Embryonic facial prominence (tissue), 1 donor: ENCODE measurements at regions not wholly inside any gene's neighbourhood (a gene's known extent, or its start where the extent isn't known, plus 50 kb on each side); places are given as distances from the start of the nearest gene placed in this dataset.

Experiments
- DNase-seq: peaks from one replicate; pipeline ENCODE4 v3.0.0-alpha.2; 2016; ENCODE audit errors: extremely low spot score

GRCh38 chr2:236932831-236933361 lies 152.8 kb upstream of the COPS8 start:
- peak; percentile 48 for DNase-seq

DNA sequence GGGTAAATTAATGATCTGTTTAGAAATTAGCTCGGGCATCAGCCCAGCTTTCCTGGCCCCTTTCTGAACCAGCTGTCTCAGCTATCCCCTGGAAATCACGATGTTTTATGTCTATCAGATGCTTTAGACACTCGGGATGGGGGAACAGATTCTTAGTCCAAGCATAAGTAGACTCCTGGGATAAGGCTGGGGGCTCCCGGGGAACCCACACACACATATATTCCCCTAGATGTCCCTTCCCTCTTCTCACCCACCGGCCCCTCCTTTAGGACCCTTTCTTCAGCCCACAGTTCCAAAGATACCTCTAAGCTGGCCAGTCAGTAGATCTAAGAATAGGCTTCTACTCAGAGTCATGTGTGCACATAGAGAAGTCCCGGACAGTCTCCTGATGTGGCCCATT lies 151.5 kb upstream of the COPS8 start:
- DNase-seq = no peak

- no peak for DNase-seq
These were observed 151.0 kb upstream of the COPS8 start for GRCh38 chr2:236934656-236935055.

DNA sequence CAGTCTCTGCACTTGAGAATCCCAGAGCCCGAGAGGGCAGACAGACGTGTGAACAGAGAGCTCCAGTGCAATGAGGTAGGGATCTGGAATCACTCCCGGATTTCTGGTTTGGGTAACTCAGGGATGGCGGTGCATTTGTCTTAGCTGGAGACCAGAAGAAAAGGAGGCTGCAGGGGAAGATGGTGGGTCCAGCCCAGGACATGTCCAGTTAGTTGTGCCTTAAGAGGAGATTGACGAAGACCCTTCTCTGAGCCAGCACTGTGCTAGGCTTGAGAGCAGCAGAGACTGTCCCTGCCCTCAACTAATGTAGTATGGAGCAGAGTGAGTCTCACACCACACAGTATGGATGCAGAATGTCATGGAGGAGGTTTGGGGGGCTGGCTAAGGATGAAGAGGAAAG lies 150.6 kb upstream of the COPS8 start:
- DNase-seq = no peak

DNA sequence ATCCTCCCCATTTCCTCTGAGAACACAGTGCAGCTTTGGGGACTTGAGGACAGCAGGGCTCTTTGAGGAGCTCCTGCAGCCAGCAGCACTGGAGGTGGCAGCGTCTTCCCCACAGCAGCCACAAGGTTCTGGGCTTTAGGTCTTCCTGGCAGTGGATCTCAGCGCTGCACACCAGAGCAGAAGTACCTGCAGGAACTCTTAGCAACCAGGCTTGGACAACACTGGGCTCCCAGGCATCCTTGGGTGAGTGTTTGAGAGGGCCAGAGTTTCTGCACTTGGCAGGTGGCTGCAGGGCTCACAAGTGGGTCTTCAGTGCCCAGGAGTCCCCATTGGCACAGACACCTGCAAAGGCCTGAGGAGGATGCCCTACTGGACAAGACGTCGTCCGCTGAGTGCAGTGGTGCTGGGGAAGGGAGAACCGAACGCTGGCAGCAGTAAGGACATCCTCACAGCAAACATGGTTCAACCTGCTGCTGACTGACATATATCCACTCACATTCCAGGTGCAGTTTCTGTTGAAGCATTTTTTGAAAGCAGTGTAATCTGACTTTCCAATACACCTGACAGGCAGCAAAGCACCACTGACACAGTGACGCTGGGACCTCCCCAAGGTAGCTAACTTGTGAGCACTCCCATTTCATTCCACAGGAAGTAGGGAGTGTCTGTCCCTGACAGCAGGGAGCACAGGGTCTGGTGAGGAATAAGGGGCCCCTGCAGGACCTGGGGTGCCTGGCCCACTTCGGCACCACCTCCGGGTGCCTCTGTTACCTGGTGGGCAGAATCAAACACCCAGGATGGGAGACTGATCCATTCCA lies 149.9 kb upstream of the COPS8 start:
- DNase-seq = no peak

- no peak for DNase-seq
These were observed 149.2 kb upstream of the COPS8 start for GRCh38 chr2:236936446-236936940.

DNA sequence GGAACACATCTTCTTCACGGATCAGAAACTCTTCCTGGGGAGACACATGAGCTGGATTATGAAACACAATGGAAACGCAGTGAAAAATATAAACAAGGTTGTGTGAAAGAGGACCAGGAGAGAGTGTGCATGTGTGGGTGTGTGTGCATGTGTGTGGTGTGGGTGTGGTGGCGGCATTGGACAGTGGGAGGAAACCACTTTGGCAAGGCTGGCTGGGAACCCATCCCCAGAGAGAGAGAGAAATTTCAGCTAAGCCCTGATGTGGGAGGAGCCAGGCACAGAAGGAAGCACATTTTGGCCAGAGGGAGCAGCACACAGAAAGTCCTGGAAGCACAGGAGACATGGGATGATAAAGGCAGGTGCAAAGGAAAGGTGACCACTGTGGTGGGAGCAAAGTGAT lies 147.6 kb upstream of the COPS8 start:
- no peak for DNase-seq

DNA sequence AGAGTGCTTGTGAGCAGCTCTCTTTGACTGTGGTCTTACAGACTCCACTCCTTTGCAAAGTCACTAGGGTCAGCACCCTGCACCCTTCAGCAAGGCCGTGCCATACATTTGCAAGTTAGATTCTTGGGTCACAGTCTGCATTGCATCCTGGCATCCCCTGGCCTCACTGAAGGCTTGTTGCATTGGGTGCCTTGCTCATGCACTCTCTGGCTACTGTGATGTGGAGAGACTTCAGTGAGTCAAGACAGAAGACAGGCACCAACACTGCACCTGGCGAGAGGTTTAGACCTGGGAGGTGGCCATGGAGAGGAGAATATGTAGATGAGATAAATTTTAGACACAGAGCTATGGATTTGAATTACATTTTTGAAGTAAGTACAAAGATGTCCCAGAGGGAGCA lies 146.4 kb upstream of the COPS8 start:
- DNase-seq = no peak

DNA sequence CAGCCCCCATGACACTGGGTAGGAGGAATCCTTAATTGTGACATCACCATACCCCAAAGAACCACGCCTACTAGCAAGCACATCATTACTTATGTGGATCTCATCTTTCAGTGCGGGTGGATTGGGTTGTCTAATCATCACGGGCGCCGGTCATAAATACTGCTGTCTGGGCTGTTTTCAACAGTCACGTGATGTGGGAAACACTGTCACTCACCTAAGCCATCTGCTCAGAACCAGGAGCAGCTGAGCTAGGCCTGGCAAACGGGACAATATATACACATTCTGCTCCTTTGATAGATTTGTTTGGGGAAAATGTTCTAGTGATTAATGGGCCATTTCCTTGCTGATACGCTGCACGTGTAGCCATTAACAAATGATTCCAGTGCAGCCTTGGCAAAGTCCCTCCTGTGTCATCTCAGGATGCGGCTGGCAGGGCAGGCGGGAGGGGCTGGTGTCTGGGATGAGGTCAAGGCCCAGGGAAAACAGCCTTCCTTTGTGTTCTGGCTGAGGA lies 145.9 kb upstream of the COPS8 start:
- DNase-seq = no peak

DNA sequence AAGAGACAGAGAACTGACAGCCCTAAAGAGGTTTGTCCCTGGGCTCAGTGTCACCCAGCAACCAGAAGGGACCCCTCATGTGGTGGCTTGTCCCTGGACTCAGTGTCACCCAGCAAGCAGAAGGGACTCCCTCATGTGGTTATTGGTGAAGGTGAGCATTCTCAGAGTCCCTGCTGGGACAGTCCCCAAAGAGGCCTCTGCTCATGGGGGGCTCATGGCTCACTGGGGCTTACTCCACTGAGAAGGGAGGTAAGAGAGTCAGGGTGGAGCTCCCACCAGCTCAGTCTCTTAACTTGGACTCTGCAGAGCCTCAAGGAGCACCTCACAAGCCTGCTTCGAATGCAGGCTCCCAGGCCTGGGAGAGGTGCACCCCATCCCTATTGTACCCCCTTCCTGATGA lies 145.2 kb upstream of the COPS8 start:
- no peak for DNase-seq

DNA sequence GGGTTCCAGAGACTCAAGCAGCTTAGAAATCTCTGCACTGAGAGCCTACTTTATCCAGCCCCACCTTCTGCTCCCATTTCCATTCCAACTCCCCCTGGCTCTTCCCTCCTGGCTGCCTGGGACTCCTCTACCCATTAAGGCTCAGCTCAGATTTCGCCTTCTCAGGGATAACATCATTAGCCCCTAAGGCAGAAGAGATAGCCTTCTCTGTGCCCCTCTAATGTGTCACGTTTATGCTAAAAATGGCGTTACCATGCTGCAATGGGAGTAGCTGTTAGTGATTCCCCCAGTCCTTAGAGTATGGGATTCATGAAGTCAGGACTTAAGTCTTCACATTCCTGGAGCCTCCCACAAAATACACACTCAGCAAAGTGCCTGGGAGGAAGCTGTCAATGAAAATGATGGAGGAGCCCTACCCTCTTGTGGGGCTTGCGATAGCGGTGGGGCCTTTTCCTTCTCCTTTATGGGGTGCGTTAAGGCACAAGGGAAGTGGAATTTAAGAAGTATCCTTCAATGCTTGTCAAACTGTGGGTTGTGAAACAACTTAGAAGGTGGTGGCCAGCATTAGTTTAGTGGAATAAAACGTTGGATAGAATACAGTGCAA lies 144.7 kb upstream of the COPS8 start:
- no peak for DNase-seq

- no peak for DNase-seq
These were observed 144.1 kb upstream of the COPS8 start for GRCh38 chr2:236941551-236941950.

DNA sequence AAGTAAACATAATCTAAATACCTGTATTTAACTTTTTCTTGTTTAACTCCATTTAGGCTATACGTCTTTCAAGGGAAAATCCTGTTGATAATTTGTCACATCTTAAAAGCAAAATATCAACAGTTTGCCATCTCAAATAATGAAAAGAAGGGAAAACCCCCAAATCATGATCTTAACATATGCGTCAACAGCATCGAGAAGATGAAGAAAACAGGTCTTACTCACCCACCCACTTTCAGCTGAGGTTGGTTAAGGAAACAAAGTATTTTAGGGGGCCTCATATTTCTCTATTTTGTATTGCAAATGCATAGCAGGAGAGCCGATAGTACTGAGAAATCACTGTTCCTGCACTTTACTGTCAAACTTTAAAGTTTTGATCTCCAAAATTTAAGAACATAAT lies 143.1 kb upstream of the COPS8 start:
- no peak for DNase-seq

DNA sequence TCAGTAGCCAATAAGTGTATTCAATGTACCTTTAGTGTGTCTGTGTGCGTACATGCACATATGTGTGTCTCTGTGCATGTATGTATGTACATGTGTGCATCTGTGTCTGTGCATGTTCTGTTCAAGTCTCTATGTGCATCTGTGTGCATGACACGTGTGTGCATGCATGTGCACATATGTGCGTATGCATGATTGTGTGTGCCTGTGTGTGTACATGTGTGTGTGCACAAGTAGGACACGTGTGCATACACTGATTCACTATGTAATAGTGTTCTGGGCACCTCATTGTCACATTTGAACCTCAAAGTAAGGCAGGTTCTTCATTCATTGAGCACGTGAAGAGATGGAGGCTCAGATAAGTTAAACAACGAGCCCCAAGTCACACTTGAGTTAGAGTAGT lies 142.6 kb upstream of the COPS8 start:
- no peak for DNase-seq

GRCh38 chr2:236943841-236944513 lies 141.7 kb upstream of the COPS8 start:
- no peak for DNase-seq

DNA sequence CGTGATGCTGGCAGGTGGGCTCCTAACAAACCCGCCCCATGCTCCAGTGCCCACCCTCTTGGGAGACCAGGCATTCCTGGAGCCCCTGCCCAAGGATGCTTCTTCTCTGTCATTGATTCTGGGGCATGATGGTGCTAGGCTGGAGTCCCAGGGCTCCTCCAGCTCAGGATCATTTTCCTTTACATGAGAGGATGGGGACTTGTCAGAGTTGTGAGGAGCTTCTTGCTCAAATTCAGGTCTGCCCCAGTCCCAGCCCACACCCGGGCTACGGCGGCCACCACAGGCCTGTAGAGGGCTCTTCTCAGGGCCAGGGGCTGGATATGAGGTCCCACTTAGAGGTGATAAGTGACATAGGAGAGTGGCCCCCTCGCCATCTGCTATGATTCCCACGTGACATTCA lies 141.1 kb upstream of the COPS8 start:
- no peak for DNase-seq

DNA sequence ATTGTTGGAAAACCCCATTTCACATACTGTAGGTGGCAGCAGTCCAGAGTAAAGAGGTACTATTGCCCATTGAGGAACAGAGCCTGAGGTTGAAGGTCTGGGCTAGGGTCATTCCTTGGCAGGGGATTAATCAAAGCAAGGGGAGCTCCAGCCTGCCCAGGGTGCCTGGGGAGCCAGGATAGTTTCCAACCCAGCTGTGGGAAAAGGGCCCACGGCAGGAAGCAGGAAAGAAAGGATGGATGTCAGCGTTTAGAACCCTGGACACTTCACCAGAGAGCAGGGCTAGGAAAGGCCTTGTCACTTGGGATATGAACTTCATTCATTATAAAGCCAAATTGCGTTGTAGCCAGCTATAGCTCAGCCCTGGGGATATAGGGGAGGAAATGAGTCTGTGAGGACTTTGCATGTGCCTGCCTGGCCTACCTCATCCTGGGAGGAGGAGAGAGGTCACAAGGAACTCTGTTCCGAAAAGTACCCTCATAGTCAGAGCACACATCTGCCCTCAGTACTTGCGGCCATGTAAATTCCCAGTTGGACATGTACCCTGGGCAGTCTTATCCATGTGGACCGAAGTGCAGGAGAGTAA lies 140.2 kb upstream of the COPS8 start:
- DNase-seq = no peak

DNA sequence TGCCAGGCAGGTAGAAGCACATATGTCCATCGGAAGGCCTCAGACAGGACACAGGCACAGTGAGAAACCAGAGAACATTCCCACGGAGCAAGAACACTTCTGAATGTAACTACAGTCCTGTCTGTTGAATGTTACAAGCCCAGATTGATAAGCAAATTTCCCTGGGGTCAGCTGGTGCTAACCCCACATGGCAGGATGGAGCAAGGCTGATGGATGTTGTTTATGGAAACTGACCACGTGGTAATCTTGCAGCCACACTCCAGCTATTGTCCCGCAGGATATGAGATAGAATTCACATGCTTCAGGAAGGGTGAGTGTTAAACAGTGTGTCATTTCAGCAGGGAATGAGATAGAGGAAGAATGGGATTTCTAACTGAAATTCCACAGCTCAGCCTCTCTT lies 138.8 kb upstream of the COPS8 start:
- no peak for DNase-seq

DNA sequence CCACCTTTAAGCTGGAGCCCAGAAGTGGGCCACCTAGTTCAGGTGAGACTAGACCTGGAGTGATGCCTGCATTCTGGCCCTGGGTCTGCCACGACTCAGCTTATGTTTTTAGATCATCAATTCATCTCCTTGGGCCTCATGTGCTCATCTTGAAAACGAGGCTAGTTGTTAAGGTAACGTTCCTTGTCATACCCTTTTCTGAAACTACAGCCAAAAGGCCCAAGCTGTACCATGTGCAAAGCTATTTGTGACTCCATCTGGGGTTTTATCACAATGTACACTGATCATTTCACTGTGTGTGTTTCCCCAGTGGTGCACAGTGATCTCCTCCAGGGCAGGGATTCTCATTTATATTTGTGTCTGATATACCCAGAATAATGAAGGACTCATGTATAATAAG lies 138.4 kb upstream of the COPS8 start:
- DNase-seq = no peak

GRCh38 chr2:236947896-236948295 lies 137.8 kb upstream of the COPS8 start:
- no peak for DNase-seq

GRCh38 chr2:236949089-236949905 lies 136.4 kb upstream of the COPS8 start:
- no peak for DNase-seq
